ENCODE measurements at regions not wholly inside any gene's neighbourhood (a gene's known extent, or its start where the extent isn't known, plus 50 kb on each side); places are given as distances from the start of the nearest gene placed in this dataset.
"Not testable (repeated sequence)": the region's sequence is repeated elsewhere in the genome, so short reads cannot be mapped to it uniquely, and the experiment has no call there.

- TF ChIP-seq EP300, POLR2A (IDR thresholded peaks at IDR 0.05): not testable (repeated sequence)
- TF ChIP-seq, protein P1, sequence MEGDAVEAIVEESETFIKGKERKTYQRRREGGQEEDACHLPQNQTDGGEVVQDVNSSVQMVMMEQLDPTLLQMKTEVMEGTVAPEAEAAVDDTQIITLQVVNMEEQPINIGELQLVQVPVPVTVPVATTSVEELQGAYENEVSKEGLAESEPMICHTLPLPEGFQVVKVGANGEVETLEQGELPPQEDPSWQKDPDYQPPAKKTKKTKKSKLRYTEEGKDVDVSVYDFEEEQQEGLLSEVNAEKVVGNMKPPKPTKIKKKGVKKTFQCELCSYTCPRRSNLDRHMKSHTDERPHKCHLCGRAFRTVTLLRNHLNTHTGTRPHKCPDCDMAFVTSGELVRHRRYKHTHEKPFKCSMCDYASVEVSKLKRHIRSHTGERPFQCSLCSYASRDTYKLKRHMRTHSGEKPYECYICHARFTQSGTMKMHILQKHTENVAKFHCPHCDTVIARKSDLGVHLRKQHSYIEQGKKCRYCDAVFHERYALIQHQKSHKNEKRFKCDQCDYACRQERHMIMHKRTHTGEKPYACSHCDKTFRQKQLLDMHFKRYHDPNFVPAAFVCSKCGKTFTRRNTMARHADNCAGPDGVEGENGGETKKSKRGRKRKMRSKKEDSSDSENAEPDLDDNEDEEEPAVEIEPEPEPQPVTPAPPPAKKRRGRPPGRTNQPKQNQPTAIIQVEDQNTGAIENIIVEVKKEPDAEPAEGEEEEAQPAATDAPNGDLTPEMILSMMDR (IDR thresholded peaks at IDR 0.05), result not testable (repeated sequence)
Measured at GRCh38 chr13:63218596-63218995, 1802.9 kb upstream of the PCDH20 start.
